ENCODE measurements at regions not wholly inside any gene's neighbourhood (a gene's known extent, or its start where the extent isn't known, plus 50 kb on each side); places are given as distances from the start of the nearest gene placed in this dataset.
"Not testable (repeated sequence)": the region's sequence is repeated elsewhere in the genome, so short reads cannot be mapped to it uniquely, and the experiment has no call there.

DNA sequence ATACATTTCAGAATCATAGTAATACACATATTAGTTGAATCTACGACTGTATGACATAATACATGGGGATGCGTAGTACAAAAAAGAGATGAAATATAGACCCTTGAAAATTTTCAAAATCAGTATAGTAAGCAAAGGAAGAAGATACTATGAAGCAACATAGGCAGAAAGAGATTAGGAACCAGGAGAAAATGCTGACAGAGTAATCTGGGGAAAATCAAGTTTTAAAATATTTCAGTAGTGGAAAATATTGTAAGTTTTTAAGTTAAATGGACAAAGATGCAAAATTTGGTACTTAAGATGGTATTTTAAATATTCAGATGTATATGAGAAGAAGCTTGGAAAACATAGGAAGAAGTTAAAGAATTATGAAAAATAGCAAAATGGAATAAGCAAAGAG, 915.6 kb upstream of the LRFN5 start:
- DNase-seq (ENCODE audit: low read depth), result no peak

DNA sequence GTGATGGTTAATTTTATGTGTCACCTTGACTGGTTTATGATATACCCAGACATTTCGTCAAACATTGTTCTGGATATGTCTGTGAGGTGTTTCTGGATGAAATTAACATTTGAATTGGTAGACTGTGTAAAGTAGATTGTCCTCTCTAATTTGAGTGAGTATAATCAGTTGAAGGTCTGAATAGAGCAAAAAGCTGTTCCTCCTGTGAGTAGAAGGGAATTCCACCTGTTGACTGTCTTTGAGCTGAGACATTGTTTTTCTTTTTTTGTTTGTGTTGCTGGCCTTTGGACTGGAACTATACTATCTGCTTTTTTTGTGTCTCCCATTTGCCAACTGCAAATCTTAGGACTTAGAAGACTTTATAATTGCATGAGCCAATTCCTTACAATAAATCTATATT, 920.9 kb upstream of the LRFN5 start:
- no peak for DNase-seq (ENCODE audit: low read depth)

DNA sequence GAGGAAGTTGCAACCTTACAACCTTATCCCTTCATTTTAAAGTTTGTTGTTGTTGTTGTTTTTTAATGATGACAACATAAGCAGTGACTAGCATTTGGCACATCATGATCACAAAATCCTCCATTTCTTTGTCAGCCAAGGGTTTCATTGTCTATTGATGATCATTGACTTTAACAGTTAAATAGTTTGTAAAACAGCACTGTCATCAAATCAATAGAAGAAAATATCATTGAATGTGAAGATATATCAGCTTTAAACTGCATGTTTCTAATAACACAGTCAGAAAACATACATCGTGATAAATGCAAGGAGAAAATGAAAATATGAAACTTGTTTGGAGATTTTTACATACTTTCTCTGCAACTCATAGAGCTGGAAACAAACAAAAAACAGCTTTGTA, 922.3 kb upstream of the LRFN5 start:
- DNase-seq (ENCODE audit: low read depth), result no peak

DNA sequence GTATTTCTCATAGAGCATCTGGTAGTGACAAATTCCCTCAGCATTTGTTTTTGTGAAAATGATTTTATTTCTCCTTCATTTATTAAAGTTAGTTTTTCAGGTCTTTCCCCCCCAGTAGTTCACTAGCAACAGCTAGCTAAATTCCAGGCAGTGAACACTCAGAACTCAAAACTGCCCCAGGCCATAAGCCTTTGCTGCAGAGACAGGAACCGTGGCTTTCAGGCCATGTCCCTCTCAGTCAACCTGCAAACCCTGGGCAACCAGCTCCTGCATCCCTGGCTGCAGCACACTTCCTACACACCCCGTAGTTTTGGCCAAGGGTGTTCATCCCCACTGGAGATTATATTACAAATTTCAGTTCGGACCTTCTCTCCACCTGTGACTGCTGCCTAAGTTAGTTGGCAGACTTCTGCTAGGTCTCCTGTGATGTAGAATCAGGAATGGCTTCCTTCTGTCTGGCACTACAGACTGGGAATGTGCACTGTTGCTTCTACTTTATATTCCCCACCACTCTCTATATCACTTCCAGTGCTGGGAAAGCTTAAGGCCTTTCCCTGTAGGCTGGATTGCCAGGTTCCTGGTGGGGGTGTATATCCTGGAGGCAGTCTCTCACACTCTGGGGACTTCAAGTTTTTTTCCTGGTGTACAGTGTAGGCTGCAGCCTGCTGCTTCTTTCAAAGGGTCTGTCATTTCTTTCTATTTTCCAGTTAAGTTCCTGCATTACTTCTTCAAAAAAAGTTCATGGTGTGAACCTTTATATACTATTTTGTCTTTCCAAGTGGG, 924.4 kb upstream of the LRFN5 start:
- DNase-seq (ENCODE audit: low read depth), result no peak

DNA sequence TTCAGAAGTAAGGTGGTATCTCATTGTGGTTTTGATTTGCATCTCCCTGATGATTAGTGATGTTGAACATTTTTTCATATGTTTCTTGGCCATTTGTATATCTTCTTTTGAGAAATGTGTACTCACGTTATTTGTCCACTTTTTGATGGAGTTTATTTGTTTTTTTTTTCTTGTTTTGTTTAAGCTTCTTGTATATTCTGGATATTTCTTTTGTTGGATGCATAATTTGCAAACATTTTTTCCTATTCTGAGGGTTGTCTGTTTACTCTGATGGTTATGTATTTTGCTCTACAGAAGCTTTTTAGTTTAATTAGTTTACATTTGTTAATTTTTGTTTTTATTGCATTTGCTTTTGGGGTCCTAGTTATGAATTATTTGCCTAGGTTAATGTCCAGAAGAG, 927.4 kb upstream of the LRFN5 start:
- DNase-seq (ENCODE audit: low read depth), result no peak

DNA sequence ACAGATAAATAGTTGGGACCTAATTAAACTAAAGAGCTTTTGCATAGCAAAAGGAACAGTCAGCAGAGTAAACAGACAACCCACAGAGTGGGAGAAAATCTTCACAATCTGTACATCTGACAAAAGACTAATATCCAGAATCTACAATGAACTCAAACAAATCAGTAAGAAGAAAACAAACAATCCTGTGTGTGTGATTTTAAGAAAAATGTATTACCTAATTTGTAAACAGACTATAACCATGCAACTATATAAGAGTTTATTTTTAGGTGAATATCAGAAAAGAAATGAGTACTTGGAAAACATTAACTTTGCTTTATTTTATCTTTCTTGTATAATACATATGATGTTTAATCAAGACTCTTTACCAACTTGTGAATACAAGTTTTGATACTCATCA, 929.5 kb upstream of the LRFN5 start:
- not testable (repeated sequence) for DNase-seq (ENCODE audit: low read depth)

DNA sequence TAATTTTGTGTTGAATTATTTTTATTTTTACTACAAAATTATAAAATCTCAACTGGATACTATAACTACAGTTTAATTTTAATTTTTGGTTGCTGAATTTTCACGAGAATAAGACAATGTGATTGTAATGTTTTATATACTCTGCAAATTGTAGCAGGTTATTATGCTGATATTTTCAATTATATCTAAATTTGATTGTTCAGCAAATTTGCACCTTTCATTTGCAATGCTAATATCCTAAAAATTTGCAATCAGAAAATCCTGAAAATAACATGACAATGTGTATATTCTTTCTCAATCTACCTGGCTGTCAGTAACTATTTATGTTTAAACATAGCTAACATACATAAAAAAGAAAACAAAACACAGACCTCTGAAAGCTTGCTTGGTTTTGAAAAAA, 932.2 kb upstream of the LRFN5 start:
- DNase-seq (ENCODE audit: low read depth), result no peak

DNA sequence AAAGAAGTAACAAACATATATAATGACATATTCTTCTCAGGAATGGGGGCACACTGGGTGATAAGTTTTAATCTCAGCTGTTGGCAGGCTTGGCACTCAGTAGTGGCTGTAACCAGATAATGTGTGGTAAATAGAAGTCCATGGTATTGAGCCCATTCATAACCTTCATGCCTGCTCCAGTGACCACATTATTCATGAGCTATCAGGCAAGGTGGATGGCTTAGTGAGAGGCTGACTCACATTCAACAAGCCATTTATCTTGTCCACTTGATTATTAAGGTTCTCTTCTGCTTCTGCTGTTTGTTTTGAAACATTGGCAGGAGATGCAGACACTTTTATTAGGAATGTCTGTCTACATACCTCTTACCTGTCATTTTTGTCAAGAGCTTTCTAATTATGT, 950.4 kb upstream of the LRFN5 start:
- no peak for DNase-seq (ENCODE audit: low read depth)

DNA sequence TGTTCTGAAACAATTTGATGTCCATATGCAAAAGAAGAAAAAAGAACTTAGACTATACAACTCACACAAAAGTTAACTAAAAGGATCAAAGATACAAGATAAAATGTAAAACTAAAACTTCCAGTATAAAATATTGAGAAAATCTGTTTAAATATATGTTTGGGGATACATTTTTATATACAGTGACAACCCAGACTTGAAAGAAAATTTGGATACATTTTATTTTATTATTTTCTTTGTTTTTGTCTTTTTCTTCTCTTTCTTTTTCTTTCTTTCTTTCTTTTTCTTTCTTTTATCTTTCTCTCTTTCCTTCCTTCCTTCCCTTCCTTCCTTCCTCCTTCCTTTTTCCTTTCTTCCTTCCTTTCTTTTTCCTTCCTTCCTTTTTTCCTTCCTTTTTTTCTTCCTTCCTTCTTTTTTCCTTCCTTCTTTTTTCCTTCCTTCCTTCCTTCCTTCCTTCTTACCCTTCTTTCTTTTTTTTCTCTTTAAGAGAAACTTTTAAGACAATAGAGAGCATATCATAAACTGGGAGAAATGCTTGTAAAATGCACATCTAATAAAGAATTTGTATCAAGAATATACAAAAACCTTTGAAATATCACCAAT, 954.5 kb upstream of the LRFN5 start:
- no peak for DNase-seq (ENCODE audit: low read depth)

DNA sequence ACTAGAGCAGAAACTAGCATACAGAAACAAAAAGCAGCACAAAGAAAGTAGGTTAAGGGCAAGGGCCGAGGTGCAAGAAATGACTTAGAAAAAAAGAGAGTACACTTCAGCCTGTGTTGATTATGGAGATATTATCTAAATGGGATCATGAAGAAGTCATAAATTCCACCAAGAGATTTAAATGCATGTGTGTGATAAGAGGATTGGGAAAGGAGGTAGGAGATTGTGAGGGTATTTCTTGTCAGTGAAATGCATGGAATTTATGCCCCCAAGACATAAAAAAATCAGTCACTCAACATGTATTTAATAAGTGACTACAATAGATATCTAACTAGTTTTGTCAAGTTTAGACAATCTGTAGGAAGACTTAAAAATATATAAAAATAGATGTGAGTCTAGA, 976.2 kb upstream of the LRFN5 start:
- no peak for DNase-seq (ENCODE audit: low read depth)

DNA sequence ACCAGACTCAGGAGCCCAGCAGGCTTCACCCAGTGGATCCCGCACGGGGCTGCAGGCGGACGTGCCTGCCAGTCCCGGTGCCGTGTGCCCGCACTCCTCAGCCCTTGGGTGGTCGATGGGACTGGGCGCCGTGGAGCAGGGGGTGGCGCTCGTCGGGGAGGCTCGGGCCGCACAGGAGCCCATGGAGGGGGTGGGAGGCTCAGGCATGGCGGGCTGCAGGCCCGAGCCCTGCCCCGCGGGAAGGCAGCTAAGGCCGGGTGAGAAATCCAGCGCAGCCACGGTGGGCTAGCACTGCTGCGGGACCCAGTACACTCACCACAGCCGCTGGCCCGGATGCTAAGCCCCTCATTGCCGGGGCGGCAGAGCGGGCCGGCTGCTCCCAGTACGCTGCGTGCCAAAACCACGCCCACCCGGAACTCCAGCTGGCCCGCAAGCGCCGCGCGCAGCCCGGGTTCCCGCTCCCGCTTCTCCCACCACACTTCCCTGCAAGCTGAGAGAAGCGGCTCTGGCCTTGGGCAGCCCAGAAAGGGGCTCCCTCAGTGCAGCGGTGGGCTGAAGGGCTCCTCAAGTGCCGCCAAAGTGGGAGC, 977.0 kb upstream of the LRFN5 start:
- not testable (repeated sequence) for DNase-seq (ENCODE audit: low read depth)

DNA sequence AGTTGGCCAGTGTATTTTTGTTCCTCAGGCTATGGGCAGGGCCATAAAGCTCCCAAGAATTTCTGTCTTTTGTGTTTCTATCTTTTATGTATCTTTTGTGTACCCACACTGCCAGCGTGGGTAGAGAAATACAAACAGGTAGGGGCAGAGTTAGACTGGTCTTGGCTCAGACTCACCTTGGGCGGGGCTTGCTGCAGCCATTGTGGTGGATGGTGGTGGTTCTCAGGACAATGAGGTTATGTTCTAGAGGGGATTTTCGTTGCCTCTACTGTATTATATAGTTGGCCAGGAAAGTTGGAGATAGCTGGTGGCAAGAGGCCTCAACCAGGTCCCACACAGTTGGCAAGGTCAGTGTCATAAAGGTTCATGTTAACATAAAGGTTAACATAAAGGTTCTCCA, 977.5 kb upstream of the LRFN5 start:
- DNase-seq (ENCODE audit: low read depth), result no peak

DNA sequence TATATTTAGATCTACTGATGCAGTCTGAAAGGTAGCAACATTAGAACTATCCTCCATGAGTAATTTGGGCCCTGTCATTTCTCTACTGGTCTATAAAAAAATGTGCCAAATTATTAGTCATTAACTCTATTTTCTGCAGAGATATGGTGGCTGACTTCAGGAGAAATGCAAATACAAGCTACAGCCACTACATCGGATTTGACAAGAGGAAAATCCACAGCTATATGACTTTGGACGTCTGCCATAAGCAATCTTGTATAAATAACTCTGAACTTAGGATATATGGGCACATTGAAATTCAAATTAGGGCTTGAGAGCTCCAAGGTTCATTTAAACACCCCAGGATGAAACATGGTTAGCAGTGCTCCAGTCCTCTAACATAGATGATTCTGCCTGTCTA, 983.0 kb upstream of the LRFN5 start:
- DNase-seq (ENCODE audit: low read depth), result no peak

DNA sequence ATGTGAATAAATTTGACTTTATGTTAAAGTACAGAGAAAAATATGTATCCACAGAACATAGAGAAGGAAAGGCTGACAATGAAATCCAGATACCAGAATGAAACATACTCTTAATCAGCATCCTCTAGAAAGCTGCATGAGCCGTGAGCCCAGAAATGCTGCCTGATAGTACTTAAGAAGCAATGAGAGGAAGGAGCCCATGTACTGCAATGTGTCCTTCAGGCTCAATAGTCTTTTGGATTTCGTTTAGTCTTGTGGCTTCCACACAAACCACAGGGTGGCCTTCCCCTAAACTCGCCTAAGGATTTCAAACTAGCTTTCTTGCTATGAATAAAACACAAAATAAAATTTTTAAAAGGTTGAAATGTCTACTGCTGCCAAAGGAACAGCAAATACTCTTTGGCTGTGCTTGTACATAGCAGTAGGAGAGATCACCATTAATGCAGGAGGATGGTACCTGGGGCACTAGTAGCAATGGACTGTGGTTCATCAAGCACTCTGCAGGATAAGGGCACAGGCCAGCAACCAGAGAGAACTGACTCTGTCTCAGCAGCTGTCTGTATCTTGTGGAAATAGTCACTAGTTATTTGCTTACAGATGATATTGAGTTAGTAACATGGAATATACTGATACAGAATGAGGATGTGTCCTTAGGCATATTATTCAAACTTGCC, 988.3 kb upstream of the LRFN5 start:
- DNase-seq (ENCODE audit: low read depth), result no peak

DNA sequence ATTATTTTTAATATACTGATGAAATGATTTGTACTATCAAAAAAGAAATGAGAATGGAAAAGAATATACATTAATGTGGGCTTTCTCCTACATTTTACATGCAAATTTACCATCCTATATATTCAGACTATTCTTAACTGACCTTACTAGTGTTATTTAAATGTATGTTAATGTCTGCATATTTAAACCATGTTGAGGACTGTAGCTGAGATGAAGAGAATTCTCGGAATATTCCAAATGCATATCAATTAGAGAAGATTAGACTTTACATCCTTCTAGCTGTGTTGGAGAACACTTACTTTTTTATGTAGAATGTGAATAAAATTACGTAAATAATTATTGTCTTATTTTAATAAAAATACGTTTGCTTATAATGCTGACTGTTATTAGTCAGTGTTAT, 990.1 kb upstream of the LRFN5 start:
- DNase-seq (ENCODE audit: low read depth), result no peak

DNA sequence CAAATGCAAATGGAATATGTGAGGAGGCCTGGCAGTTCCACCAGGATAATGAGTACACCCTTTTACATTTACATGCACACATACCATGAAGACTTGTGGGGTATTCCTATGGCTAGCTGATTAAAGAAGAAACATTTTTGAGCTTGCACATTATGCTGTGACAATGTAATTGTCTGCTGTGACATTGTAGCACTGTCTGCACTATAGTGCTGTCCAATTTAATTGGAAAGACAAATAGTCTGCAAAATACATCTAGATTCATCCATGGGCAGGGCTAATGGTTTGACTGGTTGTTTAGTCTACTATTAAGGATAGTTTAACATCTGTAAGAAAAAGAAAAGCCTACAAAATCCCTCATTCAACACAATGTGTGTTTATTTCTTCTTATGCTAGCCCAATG, 1005.6 kb upstream of the LRFN5 start:
- no peak for DNase-seq (ENCODE audit: low read depth)

DNA sequence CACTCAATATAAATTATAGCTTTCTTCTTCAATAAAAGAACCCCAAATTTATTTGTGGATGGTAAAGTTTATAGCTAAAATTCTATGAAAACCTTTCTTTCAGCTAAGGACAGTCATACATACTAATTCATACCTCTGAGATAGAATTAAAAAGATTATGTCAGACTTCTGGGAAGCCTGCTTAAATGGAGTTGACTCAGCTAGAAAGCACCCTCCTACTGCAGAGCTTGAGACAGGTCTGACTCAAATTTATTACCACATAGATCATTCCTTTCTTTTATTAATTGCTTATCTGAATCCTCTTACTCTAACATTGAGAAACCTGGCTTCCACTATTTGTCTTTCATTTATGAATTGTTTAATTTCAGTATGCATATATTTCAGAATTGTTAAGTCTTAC, 1007.0 kb upstream of the LRFN5 start:
- DNase-seq (ENCODE audit: low read depth), result peak; percentile 1

DNA sequence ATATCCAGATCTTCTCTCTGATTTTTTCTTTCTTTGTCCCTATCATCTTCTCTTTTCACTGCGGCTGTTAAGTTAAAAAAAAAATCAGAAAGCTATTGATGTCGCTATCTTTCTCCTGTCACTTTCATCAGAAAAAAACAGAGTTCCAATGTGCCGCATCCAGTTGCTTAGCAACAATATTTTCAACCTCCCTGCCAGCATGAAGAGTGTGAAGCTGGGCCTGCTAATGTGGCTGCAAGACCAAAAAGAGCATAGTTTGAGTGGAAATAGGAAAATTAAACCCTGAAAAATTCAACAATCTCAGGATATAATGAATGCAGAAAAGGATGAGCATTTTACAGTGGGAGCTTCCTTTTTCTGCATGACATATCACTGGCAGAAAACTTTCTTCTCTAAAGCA, 1025.4 kb upstream of the LRFN5 start:
- DNase-seq (ENCODE audit: low read depth), result no peak

DNA sequence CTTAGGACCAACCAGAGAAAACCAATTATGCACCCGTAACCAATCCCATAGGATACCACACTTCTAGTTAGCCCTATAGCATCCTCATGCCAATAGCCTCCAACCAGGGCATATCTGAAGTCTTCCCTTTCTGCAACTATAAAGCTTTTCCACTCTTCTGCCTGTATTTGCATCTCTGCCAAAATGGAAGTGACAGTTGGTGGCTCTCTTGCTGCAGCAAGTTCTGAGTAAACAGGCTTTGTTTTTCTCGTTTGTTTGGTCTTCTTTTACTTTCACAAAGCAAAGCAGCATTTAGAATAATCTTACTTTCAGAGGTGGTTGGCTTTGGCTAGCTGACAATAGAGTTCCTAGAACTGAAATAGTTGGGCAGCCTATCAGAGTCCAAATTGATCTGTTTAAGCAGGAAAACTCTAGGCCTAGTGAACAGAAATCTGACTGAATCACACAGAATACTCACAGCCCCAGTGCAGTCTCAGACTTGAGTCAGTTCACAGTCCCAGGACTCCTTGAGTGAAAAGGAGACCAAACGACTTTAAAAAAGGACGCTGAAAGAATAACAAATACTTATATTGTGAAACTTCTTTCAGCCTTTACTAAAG, 1029.7 kb upstream of the LRFN5 start:
- DNase-seq (ENCODE audit: low read depth), result no peak

DNA sequence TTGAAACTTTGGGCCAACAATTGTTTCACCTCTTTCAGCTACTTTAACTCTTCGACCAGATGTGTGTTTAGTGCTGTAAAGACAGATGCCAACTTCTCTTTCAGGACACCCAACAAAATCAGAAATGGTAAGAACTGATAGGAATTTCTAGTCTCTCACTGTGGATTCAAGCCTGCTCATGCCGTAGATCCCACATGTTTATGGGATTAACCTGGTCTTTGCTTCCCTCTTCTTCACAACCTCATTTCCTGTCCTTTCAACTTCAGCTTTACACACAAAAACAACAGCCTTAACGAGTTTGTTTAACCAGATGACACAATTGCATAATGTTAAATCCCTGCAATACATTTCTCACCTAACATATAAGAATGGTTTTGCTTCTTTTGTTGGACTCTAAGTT, 1031.9 kb upstream of the LRFN5 start:
- no peak for DNase-seq (ENCODE audit: low read depth)

DNA sequence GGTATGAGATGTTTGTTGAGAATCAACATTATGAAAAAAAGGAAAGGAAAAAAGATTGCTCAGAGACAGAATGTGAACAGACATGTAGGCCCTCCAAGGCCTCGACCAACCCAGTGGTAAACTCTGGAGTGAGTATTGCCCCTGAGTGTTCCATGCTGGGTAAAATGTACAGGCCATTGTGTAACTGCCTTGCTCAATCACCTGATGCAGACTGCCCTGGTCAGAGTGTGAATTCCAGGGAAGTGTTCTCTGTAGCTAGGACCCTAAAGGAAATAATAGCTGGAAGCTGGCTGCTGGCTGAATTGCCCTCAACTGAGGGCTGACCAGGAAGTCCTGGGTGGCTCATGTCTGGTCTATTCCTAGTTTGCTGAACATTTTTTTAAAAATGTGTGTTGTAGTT, 1081.4 kb upstream of the LRFN5 start:
- DNase-seq (ENCODE audit: low read depth), result no peak

DNA sequence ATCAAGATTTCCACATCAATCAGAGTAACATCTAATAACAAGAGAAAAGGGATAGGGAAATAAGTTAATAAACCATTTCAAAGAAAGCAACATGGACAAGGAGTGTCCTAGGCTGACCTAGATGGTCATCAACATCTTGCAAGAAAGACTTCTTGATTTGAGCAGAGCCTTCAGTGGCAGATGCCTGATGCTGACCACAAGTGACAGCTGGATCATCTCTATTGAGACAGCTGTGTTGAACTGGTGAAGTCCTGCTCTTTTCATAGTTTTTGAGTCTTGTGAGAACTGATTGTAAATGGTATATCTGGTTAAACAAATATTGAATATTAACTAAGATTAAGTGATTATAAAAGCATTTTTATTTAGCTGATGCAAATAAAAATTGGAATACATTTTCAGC, 1083.6 kb upstream of the LRFN5 start:
- DNase-seq (ENCODE audit: low read depth), result no peak

DNA sequence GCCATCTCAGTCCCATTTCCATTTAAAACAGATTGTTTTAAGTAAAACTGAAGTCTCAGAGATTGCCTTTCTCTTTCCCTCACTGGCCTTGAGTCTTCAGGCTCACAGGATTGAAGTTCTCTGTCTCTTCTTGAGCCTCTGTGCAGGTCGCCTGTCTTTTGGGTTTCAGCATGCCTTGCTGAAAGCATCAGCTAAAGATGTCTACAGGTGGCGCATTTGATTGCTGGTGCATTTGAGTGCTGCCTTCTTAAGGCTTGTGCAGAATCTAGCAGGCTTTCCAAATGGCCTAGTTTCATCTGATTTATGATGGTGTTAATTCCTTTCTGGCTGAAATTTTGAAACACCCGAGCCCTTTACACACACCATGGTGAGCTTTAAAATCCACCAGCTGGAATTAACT, 1062.2 kb upstream of the FBXO33 start:
- DNase-seq (ENCODE audit: low read depth), result no peak

Measured in amniotic epithelial cell (primary cell).